WTC11 (cell line): ENCODE measurements at regions not wholly inside any gene's neighbourhood (a gene's known extent, or its start where the extent isn't known, plus 50 kb on each side); places are given as distances from the start of the nearest gene placed in this dataset.

Experiments used
- ATAC-seq: fragments of 200-7000 bp; cut with Tn5 transposase; 2 replicates; pipeline ENCODE4 v1.10.0; 2021; ENCODE audit warnings: mild to moderate bottlenecking, moderate library complexity
- CTCF ChIA-PET: fragments of 300-600 bp; sonication (Branson Sonifier 250); formaldehyde crosslinking; loops from one replicate; lab custom pipeline; 2021; ENCODE audit warnings: antibody characterized with exemption; lab: Charles Lee
- POLR2A ChIA-PET: fragments of 350-600 bp; sonication (Branson Sonifier 250); formaldehyde crosslinking; loops from one replicate; lab custom pipeline; 2021; ENCODE audit warnings: antibody characterized with exemption; lab: Charles Lee
- DNase-seq: peaks from one replicate; pipeline ENCODE4 v3.0.0; 2021; ENCODE audit warnings: low spot score
- H3K27ac Mint-ChIP-seq: 2 replicates; pipeline ENCODE4 v1.8.0; 2021; ENCODE audit warnings: mixed read lengths
- H3K27me3 Mint-ChIP-seq: 2 replicates; pipeline ENCODE4 v1.8.0; 2021; ENCODE audit warnings: low read depth, mild to moderate bottlenecking, moderate library complexity, mixed read lengths
- H3K36me3 Mint-ChIP-seq: 2 replicates; pipeline ENCODE4 v1.8.0; 2021; ENCODE audit warnings: mixed read lengths
- H3K4me1 Mint-ChIP-seq: 2 replicates; pipeline ENCODE4 v1.8.0; 2022; ENCODE audit warnings: mixed read lengths
- H3K4me3 Mint-ChIP-seq: 2 replicates; pipeline ENCODE4 v1.8.0; 2021; ENCODE audit warnings: mild to moderate bottlenecking, moderate library complexity, mixed read lengths
- H3K9me3 Mint-ChIP-seq: 2 replicates; pipeline ENCODE4 v1.8.0; 2021; ENCODE audit warnings: mixed read lengths
- ARID4B ChIP-seq: sonication (generic); formaldehyde crosslinking; IDR thresholded peaks from 2 replicates; pipeline ENCODE4 v1.8.0; 2023; ENCODE audit warnings: missing genetic modification reagents, mild to moderate bottlenecking, borderline replicate concordance
- ATF1 ChIP-seq: sonication (generic); formaldehyde crosslinking; IDR thresholded peaks from 2 replicates; pipeline ENCODE4 v1.8.1; 2023; ENCODE audit warnings: mild to moderate bottlenecking, moderate library complexity, missing genetic modification reagents
- ATF2 ChIP-seq: sonication (generic); formaldehyde crosslinking; IDR thresholded peaks from 2 replicates; pipeline ENCODE4 v1.8.1; 2022; ENCODE audit warnings: low read depth, missing genetic modification reagents, borderline replicate concordance
- ATF6 ChIP-seq: sonication (generic); formaldehyde crosslinking; IDR thresholded peaks from 2 replicates; pipeline ENCODE4 v1.8.1; 2023; ENCODE audit warnings: mild to moderate bottlenecking, missing genetic modification reagents
- CREM ChIP-seq: sonication (generic); formaldehyde crosslinking; IDR thresholded peaks from 2 replicates; pipeline ENCODE4 v1.8.1; 2022; ENCODE audit warnings: mild to moderate bottlenecking, missing genetic modification reagents, moderate library complexity
- ELF4 ChIP-seq: sonication (generic); formaldehyde crosslinking; IDR thresholded peaks from 2 replicates; pipeline ENCODE4 v1.8.1; 2022; ENCODE audit warnings: low read depth, mild to moderate bottlenecking, moderate library complexity, missing genetic modification reagents
- FOXP1 ChIP-seq: sonication (generic); formaldehyde crosslinking; IDR thresholded peaks from 2 replicates; pipeline ENCODE4 v1.8.0; 2022; ENCODE audit warnings: missing genetic modification reagents, mild to moderate bottlenecking, moderate library complexity, borderline replicate concordance
- FOXP4 ChIP-seq: sonication (generic); formaldehyde crosslinking; IDR thresholded peaks from 2 replicates; pipeline ENCODE4 v1.8.0; 2022; ENCODE audit warnings: mild to moderate bottlenecking, missing genetic modification reagents
- IRF2 ChIP-seq: sonication (generic); formaldehyde crosslinking; IDR thresholded peaks from 2 replicates; pipeline ENCODE4 v1.8.0; 2022; ENCODE audit warnings: low read depth, missing genetic modification reagents, borderline replicate concordance
- JUN ChIP-seq: sonication (generic); formaldehyde crosslinking; IDR thresholded peaks from 2 replicates; pipeline ENCODE4 v1.8.0; 2023; ENCODE audit warnings: mild to moderate bottlenecking, missing genetic modification reagents
- NR2C2 ChIP-seq: sonication (generic); formaldehyde crosslinking; IDR thresholded peaks from 2 replicates; pipeline ENCODE4 v1.8.0; 2022; ENCODE audit warnings: mild to moderate bottlenecking, missing genetic modification reagents
- OVOL2 ChIP-seq: fragments of 250-450 bp; sonication (Bioruptor Pico); IDR thresholded peaks from 2 replicates; pipeline ENCODE4 v1.9.0; 2021; ENCODE audit warnings: mild to moderate bottlenecking, borderline replicate concordance
- SP1 ChIP-seq: sonication (generic); formaldehyde crosslinking; conservative IDR thresholded peaks from 2 replicates; pipeline ENCODE4 v1.8.1; 2022; ENCODE audit warnings: missing genetic modification reagents
- TEAD1 ChIP-seq: sonication (generic); formaldehyde crosslinking; IDR thresholded peaks from 2 replicates; pipeline ENCODE4 v1.8.0; 2022; ENCODE audit warnings: mild to moderate bottlenecking, missing genetic modification reagents
- ZMAT4 ChIP-seq: fragments of 250-450 bp; sonication (Bioruptor Pico); IDR thresholded peaks from 2 replicates; pipeline ENCODE4 v1.9.0; 2021; ENCODE audit warnings: mild to moderate bottlenecking
- ZNF219 ChIP-seq: sonication (generic); formaldehyde crosslinking; IDR thresholded peaks from 2 replicates; pipeline ENCODE4 v1.8.0; 2023; ENCODE audit warnings: missing genetic modification reagents, mild to moderate bottlenecking, borderline replicate concordance
- ZNF281 ChIP-seq: sonication (generic); formaldehyde crosslinking; IDR thresholded peaks from 2 replicates; pipeline ENCODE4 v1.8.0; 2023; ENCODE audit warnings: mild to moderate bottlenecking, missing genetic modification reagents
- ZNF317 ChIP-seq: sonication (generic); formaldehyde crosslinking; IDR thresholded peaks from 2 replicates; pipeline ENCODE4 v1.8.1; 2023; ENCODE audit warnings: low read depth, mild to moderate bottlenecking, moderate library complexity, missing genetic modification reagents, borderline replicate concordance
- ZNF396 ChIP-seq: fragments of 250-450 bp; sonication (Bioruptor Pico); IDR thresholded peaks from 2 replicates; pipeline ENCODE4 v1.8.0; 2021; ENCODE audit warnings: mild to moderate bottlenecking, moderate library complexity, borderline replicate concordance
- ZNF425 ChIP-seq: fragments of 250-450 bp; sonication (Bioruptor Pico); conservative IDR thresholded peaks from 2 replicates; pipeline ENCODE4 v1.9.0; 2021; ENCODE audit warnings: mild to moderate bottlenecking

- TF ChIP-seq ATF2 (no peak), OVOL2 (CRISPR knock-in tag) (no peak), ZNF317 (CRISPR knock-in tag) (no peak), ZNF219 (CRISPR knock-in tag) (no peak), ATF6 (CRISPR knock-in tag) (no peak), ARID4B (CRISPR knock-in tag) (no peak), SP1 (no peak), ELF4 (CRISPR knock-in tag) (no peak), FOXP4 (CRISPR knock-in tag) (no peak), FOXP1 (CRISPR knock-in tag) (no peak), ZMAT4 (CRISPR knock-in tag) (no peak), TEAD1 (CRISPR knock-in tag) (no peak), JUN (CRISPR knock-in tag) (no peak), ZNF281 (no peak), ATF1 (no peak), ZNF425 (CRISPR knock-in tag) (no peak), NR2C2 (no peak), CREM (no peak), IRF2 (CRISPR knock-in tag) (no peak), ZNF396 (CRISPR knock-in tag) (no peak)
- TF ChIP-seq, all 79 proteins: peak for 0
- no peak for DNase-seq
- H3K9me3 Mint-ChIP-seq = peaks cover 22% of the 10 kb centered on the region
- H3K4me3 Mint-ChIP-seq = no peak overlapping the region
- no peak overlapping the region for H3K27ac Mint-ChIP-seq
- no peak for ATAC-seq
- no peaks in the 10 kb centered on the region for H3K4me1 Mint-ChIP-seq
- POLR2A ChIA-PET = no interaction called here
- H3K36me3 Mint-ChIP-seq = peaks cover 10% of the 10 kb centered on the region
- CTCF ChIA-PET = no interaction called here
- H3K27me3 Mint-ChIP-seq = no peaks in the 10 kb centered on the region; the same call in 1 of the 2 replicates
Measured at GRCh38 chr11:97048481-97048880, 658.7 kb downstream of the JRKL start.
